ENCODE measurements at regions not wholly inside any gene's neighbourhood (a gene's known extent, or its start where the extent isn't known, plus 50 kb on each side); places are given as distances from the start of the nearest gene placed in this dataset.

GRCh38 chr22:49620666-49621065, 207.0 kb downstream of the BRD1 start:
- no peak for DNase-seq

- no peak for DNase-seq
These were observed 207.6 kb downstream of the BRD1 start for GRCh38 chr22:49620003-49620556.

GRCh38 chr22:49619301-49619700, 208.4 kb downstream of the BRD1 start:
- DNase-seq: no peak

GRCh38 chr22:49618677-49618953, 209.1 kb downstream of the BRD1 start:
- DNase-seq: no peak

GRCh38 chr22:49617866-49618676, 209.6 kb downstream of the BRD1 start:
- DNase-seq: no peak

GRCh38 chr22:49617264-49617663, 210.4 kb downstream of the BRD1 start:
- DNase-seq: no peak

- DNase-seq: no peak
These were observed 211.1 kb downstream of the BRD1 start for GRCh38 chr22:49616356-49617231.

GRCh38 chr22:49614966-49615965, 212.4 kb downstream of the BRD1 start:
- DNase-seq: no peak

GRCh38 chr22:49613511-49614270, 214.0 kb downstream of the BRD1 start:
- DNase-seq: no peak

- no peak for DNase-seq
These were observed 214.6 kb downstream of the BRD1 start for GRCh38 chr22:49613108-49613507.

GRCh38 chr22:49609207-49609876, 218.3 kb downstream of the BRD1 start:
- DNase-seq: no peak

GRCh38 chr22:49608660-49609059, 219.0 kb downstream of the BRD1 start:
- DNase-seq: no peak

- no peak for DNase-seq
These were observed 219.4 kb downstream of the BRD1 start for GRCh38 chr22:49608228-49608627.

- DNase-seq: no peak
These were observed 219.9 kb downstream of the BRD1 start for GRCh38 chr22:49607821-49608220.

- no peak for DNase-seq
These were observed 220.9 kb downstream of the BRD1 start for GRCh38 chr22:49606562-49607290.

- DNase-seq: no peak
These were observed 222.9 kb downstream of the BRD1 start for GRCh38 chr22:49604732-49605302.

GRCh38 chr22:49603016-49603415, 224.7 kb downstream of the BRD1 start:
- no peak for DNase-seq

GRCh38 chr22:49602481-49602880, 225.2 kb downstream of the BRD1 start:
- no peak for DNase-seq

- no peak for DNase-seq
These were observed 225.9 kb downstream of the BRD1 start for GRCh38 chr22:49601614-49602321.

Measured in EL (cell line).